ENCODE measurements at regions not wholly inside any gene's neighbourhood (a gene's known extent, or its start where the extent isn't known, plus 50 kb on each side); places are given as distances from the start of the nearest gene placed in this dataset.

DNA sequence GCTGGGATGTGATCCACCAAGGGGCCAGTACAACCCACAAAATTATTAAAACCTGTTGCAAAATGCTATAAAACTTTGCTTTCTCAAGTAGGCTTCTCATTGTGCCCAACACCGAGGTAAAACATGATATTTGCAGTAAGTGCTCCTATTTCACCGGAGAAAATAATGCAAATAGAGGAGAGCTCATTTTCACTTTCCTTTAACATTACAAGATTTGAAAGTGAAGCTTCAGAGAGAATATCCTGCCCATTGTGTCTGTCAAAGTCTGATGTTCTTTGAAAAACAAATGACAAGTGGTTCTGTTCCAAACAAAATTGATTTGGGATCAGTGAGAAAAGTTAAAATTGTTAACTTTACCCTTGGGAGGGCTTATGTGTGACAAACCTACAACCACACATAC, 287.1 kb downstream of the KCNN2 start:
- Histone ChIP-seq H3K9me3 (ENCODE audit: control insufficient read depth in 1 of 2, insufficient read depth in 1 of 2, low read depth in 1 of 2, low read length in 2 of 2) (no peaks in the 10 kb centered on the region), H3K4me2 (ENCODE audit: low read length) (no peak overlapping the region), H3K9ac (ENCODE audit: low read length) (no peak overlapping the region), H3K4me1 (ENCODE audit: control insufficient read depth in 1 of 2, insufficient read depth in 2 of 2, low read length in 2 of 2) (no peaks in the 10 kb centered on the region), H3K79me2 (ENCODE audit: insufficient read depth, low read length) (no peaks in the 10 kb centered on the region), H4K20me1 (ENCODE audit: insufficient read depth) (no peaks in the 10 kb centered on the region), H3K4me3 (replicated peaks in 1 of 2; ENCODE audit: low read depth in 1 of 2, low read length in 2 of 2) (no peak overlapping the region), H3K36me3 (ENCODE audit: control insufficient read depth in 1 of 2, insufficient read depth in 2 of 2, low read length in 2 of 2) (no peaks in the 10 kb centered on the region), H3K27ac (ENCODE audit: low read depth, low read length) (no peak overlapping the region), H3K27me3 (ENCODE audit: insufficient read depth, low read length) (peaks cover 26% of the 10 kb centered on the region), H3K9me2 (ENCODE audit: insufficient read depth) (no peaks in the 10 kb centered on the region), H2AFZ (ENCODE audit: low read depth, low read length, poor library complexity, severe bottlenecking) (no peak overlapping the region)
- TF ChIP-seq POLR2AphosphoS5 (IDR thresholded peaks at IDR 0.05; ENCODE audit: low read depth, low read length) = no peak
- no peak for TF ChIP-seq ZFX (IDR thresholded peaks at IDR 0.05)
- TF ChIP-seq MAX (IDR thresholded peaks at IDR 0.05) = no peak
- CTCF ChIA-PET = no interaction called here
- RAD21 ChIA-PET (ENCODE audit: low non-redundant PET in 1 of 2, low total read pairs in 2 of 2, uncharacterized antibody in 2 of 2, unreplicated experiment in 2 of 2) = no interaction called here
- intact Hi-C loops (cut with micrococcal nuclease) = no loop called here
- DNase-seq (ENCODE audit: low read depth, low spot score) (no peak), ATAC-seq (no peak)
- BruUV-seq (replicated peaks) = no TSS peak
- POLR2A ChIA-PET = no interaction called here

DNA sequence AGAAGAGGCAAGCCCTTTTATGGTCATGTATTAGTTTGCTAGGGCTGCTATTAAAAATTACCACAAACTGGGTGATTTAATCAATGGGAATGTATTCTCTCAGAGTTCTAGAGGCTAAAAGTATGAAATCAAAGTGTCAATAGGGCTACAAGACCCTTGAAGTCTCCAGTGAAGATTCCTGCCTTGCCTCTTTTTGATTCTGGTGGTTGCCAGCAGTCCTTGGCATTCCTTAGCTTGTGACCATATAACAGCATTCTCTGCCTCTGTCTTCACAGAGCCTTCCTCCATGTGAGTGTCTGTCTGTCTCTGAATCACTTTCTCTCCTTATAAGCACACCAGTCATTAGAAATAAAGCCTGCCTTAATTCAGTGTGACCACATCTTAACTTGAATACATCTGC, 282.7 kb downstream of the KCNN2 start:
- ChIA-PET RAD21 (ENCODE audit: low non-redundant PET in 1 of 2, low total read pairs in 2 of 2, uncharacterized antibody in 2 of 2, unreplicated experiment in 2 of 2) (no interaction called here), POLR2A (no interaction called here), CTCF (no interaction called here)
- H3K79me2 ChIP-seq (ENCODE audit: insufficient read depth, low read length) = no peaks in the 10 kb centered on the region
- H4K20me1 ChIP-seq (ENCODE audit: insufficient read depth) = no peaks in the 10 kb centered on the region
- no peak overlapping the region for H2AFZ ChIP-seq (ENCODE audit: low read depth, low read length, poor library complexity, severe bottlenecking)
- H3K27me3 ChIP-seq (ENCODE audit: insufficient read depth, low read length) = peaks cover 6% of the 10 kb centered on the region; the same call in 1 of the 2 replicates
- no peaks in the 10 kb centered on the region for H3K36me3 ChIP-seq (ENCODE audit: control insufficient read depth in 1 of 2, insufficient read depth in 2 of 2, low read length in 2 of 2)
- no peaks in the 10 kb centered on the region for H3K9me2 ChIP-seq (ENCODE audit: insufficient read depth)
- no peak overlapping the region for H3K27ac ChIP-seq (ENCODE audit: low read depth, low read length)
- intact Hi-C loops (cut with micrococcal nuclease) = no loop called here
- DNase-seq (ENCODE audit: low read depth, low spot score) (no peak), ATAC-seq (no peak)
- H3K4me2 ChIP-seq (ENCODE audit: low read length) = no peak overlapping the region
- H3K9ac ChIP-seq (ENCODE audit: low read length) = no peak overlapping the region
- H3K4me3 ChIP-seq (replicated peaks in 1 of 2; ENCODE audit: low read depth in 1 of 2, low read length in 2 of 2) = no peak overlapping the region
- H3K4me1 ChIP-seq (ENCODE audit: control insufficient read depth in 1 of 2, insufficient read depth in 2 of 2, low read length in 2 of 2) = no peaks in the 10 kb centered on the region
- TF ChIP-seq POLR2A (IDR thresholded peaks at IDR 0.05; ENCODE audit: borderline replicate concordance, extremely low read depth, insufficient read depth, insufficient read length) (no peak), SRF (IDR thresholded peaks at IDR 0.05; ENCODE audit: low read depth) (no peak), EZH2phosphoT487 (IDR thresholded peaks at IDR 0.05; ENCODE audit: borderline replicate concordance) (no peak), MAX (IDR thresholded peaks at IDR 0.05) (no peak), JUND (IDR thresholded peaks at IDR 0.05) (no peak), ELF1 (IDR thresholded peaks at IDR 0.05; ENCODE audit: borderline replicate concordance, low read depth) (no peak), CEBPB (IDR thresholded peaks at IDR 0.05; ENCODE audit: low read depth) (no peak), CBX3 (IDR thresholded peaks at IDR 0.05; ENCODE audit: low read depth) (no peak)
- no peaks in the 10 kb centered on the region for H3K9me3 ChIP-seq (ENCODE audit: control insufficient read depth in 1 of 2, insufficient read depth in 1 of 2, low read depth in 1 of 2, low read length in 2 of 2)
- no TSS peak for BruUV-seq (replicated peaks)
